HT1080 (cell line): ENCODE measurements at regions not wholly inside any gene's neighbourhood (a gene's known extent, or its start where the extent isn't known, plus 50 kb on each side); places are given as distances from the start of the nearest gene placed in this dataset.
A peak's percentile ranks its signal among the peaks of the same experiment; 100 is the strongest.

Experiments used
- DNase-seq: peaks from one replicate; pipeline ENCODE4 v3.0.0-alpha.2; 2015; ENCODE audit warnings: low read depth

DNA sequence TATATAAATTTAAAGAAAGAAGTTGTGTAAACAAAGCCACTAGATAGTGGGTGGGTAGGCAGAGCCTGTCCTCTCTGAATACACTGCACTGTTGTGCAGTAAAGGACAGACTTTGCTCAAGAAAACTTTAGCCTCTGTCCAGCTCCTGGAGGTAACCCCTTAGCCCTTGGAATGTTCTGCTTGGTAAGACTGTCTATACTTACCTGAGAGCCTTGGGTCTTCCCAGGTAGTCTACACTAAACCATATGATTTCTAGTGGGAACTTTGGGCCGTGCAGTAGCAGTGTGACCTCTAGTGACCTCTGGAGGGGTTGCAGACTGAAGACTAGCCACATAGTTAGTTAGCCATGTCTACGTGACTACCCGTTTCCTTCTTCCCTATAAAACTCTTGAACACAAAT is 678.3 kb upstream of the NRXN1 start:
- DNase-seq = peak; percentile 10

DNA sequence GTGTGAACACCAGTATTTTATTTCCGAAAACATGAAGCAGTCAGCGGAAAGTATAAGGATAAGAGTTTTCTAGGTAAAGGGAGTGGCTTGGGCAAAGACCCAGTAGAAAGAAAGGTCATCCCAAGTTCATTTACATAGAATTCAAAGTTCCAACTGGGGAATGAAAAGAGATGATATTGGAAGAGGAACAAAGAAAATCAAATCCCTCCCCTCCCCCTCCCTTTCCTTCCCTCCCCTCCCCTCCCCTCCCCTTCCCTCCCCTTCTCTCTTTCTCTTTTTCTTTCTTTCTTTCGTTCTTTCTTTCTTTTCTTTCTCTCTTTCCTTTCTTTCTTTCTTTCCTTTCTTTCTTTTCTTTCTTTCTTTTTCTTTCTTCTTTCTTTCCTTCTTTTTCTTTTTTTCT is 675.7 kb upstream of the NRXN1 start:
- DNase-seq = no peak

DNA sequence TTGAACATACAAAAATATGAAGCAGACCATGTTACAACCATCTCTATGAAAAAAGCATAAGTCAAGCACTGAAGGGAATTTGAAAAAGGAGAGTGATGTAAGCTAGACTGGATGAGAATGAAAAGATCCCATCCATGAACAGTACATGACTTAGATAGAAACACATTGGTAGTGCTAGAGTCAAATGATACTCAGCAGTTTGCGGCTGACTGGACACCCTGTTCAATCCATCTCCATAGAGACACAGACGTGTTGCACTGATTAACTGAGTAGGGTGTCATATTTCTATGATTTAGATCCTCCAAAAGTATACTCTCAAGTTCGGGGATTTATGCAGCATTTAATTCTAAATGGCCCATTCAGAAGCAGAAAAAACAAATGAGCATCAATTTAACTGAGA is 674.3 kb upstream of the NRXN1 start:
- no peak for DNase-seq

DNA sequence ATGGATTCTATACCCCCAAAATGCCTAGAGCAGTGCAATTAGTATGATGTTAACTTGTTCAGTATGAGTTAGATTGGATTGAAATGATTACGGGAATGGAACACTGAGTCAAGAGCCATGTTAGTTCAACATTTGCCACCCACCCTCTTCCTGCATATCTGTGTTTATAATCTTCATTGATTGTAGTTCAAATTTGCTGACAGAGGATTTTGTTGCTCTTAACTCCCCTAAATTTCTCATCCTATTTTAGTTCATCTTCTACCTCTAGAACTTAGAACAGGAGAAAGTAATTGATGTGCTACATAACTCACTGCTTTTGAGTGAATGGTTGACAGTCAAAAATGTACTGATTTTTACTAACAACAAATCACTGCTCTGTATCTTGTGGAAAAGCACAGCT is 673.5 kb upstream of the NRXN1 start:
- DNase-seq = no peak

DNA sequence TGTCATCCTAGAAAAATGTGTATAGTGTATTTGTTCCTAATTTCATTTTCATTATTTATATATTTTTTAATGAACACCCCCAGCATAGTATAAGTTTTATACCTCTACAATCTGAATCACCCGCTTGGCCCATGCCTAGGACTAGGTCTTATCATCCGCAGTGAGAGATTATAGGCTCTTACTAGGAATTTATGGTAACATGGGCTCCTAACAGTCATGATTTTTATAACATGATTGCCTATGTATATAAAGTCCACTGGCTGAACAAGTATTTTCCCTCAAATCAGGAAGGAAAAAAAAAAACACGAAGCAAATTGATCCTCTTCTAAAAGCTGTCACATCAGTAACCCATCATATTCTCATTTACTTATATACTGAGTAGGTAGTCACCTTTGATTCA is 666.1 kb upstream of the NRXN1 start:
- no peak for DNase-seq

DNA sequence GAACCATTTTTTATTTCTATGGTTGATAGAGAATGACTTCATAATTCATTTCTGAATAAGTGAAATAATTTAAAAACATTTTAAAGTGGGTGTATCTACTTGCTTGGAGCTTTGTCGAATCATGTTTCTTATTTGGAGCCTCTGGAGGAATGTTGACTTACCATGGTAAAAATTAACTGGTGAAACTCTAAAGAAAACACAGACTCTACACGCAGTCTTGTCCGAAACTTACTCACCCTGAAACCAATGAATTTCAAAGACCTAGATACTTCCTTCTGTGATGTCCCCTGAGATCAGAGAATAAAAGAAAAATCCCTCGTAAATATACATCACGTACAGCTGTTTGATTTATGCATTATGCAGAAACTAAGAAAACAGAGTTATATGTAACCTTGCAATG is 665.2 kb upstream of the NRXN1 start:
- no peak for DNase-seq

DNA sequence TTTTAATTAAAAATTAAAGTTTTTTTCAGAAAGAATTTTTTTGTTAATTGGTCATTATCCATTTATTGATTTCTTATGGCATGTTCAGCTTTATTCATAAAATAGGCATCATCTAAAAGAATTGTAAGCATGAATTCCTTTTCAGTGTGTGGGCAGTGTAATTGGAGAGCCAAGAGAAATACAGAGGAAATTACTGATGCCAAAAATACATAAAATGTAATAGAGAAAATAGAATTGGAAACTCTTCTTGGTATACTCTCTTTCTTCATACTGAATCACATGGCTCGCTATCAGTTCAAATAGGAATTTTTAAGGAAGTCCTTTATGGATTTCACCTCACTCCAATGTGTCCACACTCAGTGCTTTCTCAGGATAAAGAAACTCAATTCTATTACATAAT is 663.6 kb upstream of the NRXN1 start:
- no peak for DNase-seq

DNA sequence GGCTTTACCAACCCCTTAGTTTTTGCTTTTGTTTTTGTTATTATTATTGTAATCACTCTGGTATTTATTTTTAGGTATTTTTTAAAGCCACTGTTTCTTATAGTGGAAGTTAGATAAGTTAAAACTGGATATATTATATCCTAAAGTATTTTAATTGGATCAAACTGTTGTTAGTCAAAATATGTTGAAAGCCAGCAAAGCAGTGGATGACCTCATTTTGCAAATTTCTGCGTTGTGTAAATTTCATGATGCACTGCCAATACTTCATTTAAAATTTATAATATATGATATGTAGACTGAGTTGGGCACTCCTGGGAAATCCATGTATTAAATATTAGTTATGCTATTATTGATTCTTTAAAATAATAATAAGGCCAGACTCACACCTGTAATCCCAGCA is 661.7 kb upstream of the NRXN1 start:
- no peak for DNase-seq

DNA sequence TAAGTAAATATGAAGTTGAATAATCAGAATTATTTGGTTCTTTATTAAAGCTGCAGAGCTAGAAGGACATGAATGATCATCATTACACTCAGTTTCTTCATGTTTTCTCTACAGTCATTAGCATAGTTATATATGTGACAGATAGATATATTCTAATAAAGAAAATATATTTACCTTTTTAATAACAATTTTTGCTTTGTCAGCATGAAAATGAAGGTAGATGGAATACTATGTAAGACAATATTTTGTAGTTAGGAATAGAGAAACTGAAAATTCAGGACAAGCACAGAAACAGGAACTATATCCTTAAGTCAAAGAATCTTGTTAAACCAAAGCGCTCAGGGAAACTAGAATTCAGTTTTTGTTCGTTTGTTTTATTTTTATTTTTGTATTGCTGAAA is 649.9 kb upstream of the NRXN1 start:
- DNase-seq = no peak

DNA sequence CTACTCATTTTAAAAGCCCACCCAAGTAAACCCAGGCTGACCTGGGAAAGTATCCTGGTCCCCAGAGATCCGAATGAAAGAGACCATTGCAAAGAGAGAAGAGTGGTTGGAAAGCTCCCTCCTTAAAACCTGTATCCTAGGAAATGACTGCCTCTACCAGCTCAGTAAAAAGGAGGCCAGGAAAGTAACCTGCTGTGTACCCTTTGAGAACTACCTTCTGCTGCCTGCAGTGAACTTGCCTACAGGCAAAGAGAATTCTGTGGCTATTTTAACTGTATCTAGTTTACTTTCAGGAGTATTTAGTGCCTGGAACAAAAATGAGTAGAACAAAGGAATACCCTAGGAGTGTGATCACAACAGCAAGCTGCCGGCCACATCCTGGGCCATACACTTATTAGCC is 641.7 kb upstream of the NRXN1 start:
- no peak for DNase-seq

DNA sequence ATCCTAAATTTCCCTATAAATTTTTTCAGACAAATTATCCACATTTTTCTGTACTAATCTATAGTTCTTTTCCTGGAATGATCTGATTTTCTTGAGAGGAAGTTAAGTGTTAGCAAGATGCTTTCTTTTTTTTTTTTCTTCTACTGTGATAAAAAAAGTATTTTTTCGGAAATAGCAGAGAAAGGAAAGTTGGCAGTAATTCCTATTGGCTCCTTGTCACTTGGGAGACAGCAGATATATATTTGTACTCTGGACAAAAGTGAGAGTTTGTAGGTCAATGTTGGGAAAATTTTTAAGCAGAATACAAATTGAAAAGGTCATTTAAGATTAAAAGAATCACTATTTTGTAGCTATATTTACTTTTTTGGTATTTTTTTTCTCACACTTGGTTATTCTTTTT is 635.7 kb upstream of the NRXN1 start:
- no peak for DNase-seq

DNA sequence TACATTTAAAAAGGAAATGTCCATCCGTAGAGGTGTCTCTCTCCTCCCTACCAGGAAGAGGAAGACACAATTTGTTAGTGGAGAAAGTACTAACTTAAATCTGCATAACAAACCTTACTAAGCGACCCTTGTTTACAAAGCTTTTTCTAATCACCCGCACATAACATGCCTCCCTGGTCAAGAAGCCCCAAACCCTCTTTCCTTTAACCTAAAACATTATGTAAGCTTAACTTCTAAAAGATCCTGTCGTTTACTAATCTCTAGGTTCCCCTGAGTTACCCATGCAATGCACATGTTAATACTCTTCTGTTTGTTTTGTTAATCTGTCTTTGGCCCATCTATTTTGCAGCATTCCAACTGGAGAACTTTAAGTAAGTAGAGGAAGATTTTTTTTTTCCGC is 630.3 kb upstream of the NRXN1 start:
- no peak for DNase-seq

DNA sequence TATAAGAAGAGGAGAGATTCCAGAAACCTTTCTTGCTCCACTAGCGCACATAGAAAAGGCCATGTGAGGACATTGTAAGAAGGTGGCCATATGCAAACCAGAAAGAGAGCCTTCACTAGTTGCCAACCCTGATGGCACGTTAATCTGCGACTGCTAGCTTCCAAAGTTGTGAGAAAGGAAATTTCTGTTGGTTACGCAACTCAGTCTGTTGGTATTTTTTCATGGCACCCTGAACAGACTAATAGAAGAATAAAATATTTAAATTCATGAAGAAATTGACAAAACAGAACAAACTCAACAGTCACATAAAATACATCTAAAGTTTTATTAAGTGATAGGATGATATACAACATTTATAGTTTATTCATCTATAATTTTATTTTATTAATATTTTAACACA is 625.9 kb upstream of the NRXN1 start:
- no peak for DNase-seq

DNA sequence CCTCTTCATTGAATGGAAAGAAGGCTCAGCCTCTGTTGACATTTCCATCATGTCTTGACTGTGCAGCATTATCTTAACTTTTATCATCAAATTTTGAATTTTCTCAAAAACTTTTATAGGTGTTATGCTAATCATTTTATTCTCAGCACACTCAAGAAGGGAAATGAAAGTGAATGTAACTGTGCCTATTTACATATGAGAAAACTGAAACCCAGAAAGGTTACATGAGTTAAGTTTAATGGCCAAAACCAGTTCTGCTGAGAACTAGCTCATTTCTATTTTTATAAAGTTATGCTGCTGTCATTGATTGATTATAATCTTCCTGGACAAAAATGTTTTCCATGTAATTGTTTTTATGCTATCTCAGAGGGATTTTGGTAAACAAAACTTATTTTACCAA is 618.8 kb upstream of the NRXN1 start:
- DNase-seq = no peak

DNA sequence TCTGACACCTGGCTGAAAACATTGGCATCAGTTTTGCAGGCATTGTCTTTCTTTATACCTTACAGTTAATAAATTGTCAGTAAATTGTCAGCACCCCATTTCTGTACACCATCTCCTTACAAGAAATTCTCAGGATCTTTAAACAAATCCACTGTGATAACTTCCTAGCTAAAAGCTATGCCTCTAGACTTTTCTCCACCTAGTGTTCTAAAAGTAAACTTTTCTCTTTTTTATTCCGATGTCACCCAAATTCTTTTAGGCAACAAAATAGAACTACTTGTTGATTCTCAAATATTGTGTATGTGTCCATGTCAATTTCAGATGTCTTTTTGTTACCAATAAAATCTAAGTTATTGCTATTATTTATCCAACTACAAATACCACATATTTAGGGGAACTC is 617.4 kb upstream of the NRXN1 start:
- no peak for DNase-seq

DNA sequence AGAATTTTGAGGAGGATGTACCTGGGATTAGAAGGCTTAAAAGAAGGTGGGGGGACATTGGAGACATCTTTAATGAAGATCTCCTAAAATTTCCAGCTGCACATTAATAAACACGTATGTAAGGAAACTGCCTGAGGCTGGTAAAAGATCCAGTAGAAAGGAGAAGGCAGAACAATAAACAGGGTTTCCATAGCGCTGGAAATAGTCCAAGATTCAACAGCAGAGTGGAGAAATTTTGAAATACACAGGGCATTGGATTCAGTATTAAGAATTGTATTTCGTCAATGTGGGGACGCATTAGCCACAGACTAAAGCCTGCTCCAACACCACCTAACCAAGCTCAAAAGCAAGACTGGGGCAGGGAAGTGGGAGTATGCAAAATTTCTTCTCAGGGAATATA is 606.9 kb upstream of the NRXN1 start:
- DNase-seq = no peak

DNA sequence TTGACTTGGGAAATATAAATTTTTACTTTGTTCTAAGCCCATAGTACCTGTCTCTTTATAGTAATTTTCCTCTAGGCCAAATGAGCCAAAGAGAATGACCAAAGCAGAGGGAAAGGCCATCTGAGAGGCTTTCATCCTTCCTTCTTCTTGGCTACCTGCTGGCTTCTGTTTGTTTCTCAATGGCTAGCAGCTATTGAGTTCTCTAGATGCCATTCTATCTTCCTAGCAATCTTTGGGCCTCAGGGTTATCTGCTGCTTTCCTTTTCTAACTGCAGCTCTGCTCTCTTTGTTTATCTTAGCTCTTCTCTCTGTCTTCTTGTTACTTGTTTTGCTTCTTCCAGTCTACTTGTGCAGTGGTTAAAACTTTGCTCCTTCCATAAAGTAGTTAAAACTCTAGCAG is 601.1 kb upstream of the NRXN1 start:
- DNase-seq = no peak

DNA sequence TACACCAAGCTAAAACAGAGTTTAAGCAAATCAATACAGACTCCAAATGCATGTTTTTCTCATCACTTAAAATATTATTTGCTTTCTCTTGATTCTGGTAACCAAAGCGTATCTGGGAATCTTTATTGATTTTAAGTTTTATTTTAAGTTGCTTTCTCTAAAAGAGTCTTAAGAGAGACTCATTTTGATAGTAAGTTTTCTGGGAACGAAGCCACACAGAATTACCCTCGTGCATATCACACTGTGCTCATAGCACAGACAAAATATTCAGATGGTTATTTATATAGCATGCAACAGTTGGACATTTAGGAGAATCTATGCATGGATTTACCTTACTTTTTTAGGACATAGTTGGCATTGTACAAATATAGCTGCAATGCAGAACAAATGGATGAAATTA is 597.5 kb upstream of the NRXN1 start:
- no peak for DNase-seq

DNA sequence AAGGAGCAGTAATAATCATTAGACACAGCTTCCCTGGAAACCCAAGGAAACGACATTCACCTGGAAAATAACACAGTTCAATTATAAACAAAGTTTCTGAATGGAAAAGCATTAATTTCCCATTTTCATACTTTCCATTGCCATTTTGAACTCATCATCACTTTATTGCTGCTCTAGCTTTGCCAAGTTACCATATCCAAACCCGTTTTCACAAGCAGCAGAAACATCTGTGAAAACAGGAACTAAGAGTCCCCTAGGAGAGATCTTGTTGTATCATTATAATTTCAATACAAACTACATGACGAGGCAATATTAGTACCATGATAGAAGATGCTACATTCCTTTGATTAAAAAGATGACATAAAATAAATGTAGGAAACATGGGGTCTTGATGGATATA is 597.0 kb upstream of the NRXN1 start:
- DNase-seq = no peak

DNA sequence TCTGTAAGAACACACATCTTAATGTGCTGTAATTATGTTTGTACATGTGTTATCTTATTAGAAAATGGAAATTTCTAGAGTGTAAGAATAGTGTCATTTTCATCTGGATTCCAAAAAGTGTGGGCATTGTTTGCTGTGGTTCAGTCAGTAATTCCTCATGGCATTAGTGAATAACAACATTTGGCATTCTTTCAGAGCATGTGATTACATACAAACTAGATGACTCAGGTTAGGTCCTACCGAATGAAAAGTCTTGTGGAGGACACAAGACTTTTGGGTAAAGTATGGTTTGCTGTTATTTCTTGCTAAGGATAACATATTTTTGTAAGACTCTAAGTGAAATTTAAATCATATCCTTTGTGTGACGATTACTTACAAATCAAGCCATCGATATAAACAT is 593.1 kb upstream of the NRXN1 start:
- peak; percentile 56 for DNase-seq

DNA sequence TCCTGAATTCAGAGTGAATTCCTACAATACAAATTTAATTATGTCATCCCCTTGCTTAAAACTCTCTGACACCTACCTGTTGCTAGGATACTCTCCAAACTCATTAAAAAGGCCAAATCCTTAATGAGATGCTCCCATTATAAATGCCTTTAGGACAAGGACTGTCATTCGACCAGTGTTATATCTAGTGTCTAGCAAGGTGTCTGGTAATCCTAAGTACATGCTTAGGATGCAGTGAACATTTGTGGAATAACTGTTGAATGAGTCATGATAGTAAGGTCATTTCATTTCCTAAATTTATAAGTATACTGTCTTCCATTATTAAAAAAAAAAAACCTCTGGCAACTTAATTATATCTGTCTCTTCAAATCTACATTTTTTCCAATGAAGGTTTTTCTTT is 588.9 kb upstream of the NRXN1 start:
- peak; percentile 44 for DNase-seq

DNA sequence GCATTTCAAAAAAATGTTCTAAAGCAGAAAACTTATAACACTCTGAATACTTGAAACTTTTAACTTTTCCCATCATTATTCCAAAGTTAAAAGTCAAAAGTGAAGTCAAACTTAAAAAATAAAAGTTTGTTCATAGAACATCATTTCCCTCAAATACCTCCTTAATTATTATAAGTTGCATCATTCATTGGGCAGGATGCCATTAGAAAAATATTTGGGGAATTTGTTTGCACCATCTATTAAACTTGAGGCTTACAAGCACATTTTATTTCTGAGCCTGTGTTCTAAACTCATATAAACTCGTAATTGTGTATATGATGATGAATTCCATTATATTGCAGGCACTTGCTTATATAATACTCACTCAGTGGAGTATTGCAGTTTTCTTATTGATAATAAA is 588.0 kb upstream of the NRXN1 start:
- DNase-seq = no peak

DNA sequence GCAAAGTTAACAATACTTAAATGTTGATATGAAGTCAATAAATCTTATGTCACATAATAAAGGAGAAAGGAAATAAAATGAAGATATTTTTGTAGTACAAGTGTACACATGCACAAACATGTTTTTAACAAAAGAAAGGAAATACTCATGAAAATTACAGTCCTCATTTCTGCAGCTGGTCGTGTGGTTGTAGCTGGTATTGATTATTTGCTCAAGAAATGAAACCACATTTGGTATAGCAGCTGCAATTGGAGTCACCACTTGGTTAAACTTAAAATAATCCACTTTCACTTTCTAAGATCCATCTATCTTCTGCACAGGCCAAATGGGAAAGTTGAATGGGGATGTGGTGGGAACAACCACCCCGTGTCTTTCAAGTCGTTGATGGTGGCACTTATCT is 580.5 kb upstream of the NRXN1 start:
- DNase-seq = no peak

DNA sequence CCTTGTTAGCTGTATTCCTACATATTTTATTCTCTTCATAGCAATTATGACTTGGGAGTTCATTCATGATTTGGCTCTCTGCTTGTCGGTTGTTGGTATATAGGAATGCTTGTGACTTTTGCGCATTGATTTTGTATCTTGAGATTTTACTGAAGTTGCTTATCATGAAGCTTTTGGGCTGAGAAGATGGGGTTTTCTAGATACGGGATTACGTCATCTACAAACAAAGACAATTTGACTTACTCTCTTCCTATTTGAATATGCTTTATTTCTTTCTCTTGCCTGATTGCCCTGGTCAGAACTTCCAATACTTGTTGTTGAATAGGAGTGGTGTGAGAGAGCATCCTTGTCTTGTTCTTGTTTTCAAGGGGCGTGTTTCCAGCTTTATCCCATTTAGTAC is 569.8 kb upstream of the NRXN1 start:
- no peak for DNase-seq

DNA sequence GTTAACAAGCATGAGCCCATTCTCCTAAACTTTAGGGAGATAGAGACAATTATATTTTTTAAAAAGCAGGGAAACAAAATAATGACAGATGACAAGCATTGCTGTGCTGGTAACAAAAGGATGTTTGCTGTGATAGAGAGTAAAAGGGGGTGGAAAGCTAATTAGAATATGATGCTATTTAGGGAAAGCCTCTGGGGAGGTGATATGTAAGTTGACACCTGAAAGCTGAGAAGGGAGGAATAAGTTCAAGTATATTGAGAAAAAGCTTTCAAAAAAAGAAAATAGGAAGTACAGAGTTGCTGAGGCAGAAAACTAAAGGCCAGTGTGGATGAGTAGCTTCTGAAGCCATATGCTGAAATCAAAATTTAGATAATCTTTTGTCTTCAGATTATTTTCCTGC is 565.2 kb upstream of the NRXN1 start:
- DNase-seq = no peak
